ENCODE measurements at regions not wholly inside any gene's neighbourhood (a gene's known extent, or its start where the extent isn't known, plus 50 kb on each side); places are given as distances from the start of the nearest gene placed in this dataset.

DNA sequence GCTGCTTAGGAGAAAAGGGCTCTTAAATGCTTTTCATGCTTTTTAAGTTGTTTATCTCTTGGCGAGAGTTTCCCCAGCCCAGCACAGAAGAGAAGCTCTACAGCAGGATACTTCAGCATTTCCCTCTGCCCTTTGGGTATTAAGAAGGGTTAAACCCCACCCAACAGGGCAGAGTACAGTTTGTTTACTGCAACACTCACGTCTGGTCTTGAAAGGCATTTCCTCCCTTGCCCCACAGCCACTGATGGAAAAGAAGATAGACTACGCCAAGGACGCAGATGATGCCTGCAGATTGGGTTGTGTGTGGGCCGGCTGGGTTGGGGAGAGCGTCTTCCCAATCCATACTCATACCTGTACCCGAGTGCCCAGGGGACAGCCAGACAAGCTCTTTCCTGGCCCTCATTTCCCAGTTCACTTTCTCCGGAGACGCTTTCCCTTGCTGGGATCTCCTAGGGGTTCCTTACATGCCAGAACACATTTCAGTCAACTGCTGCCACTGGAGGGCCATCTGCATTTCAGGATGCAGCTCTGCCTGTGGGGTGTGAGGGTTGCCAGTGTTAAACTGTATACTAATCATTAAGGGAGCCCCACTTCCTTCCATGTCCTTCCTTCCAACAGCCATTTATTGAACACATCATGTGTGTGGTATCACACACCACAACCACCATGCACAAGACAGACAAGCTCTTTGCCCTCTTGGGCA lies 96.5 kb upstream of the DHX15 start:
- H3K27ac Mint-ChIP-seq: no peak overlapping the region
- peaks cover 9% of the 10 kb centered on the region for H3K9me3 Mint-ChIP-seq
- no peak for DNase-seq
- TF ChIP-seq, protein P1, sequence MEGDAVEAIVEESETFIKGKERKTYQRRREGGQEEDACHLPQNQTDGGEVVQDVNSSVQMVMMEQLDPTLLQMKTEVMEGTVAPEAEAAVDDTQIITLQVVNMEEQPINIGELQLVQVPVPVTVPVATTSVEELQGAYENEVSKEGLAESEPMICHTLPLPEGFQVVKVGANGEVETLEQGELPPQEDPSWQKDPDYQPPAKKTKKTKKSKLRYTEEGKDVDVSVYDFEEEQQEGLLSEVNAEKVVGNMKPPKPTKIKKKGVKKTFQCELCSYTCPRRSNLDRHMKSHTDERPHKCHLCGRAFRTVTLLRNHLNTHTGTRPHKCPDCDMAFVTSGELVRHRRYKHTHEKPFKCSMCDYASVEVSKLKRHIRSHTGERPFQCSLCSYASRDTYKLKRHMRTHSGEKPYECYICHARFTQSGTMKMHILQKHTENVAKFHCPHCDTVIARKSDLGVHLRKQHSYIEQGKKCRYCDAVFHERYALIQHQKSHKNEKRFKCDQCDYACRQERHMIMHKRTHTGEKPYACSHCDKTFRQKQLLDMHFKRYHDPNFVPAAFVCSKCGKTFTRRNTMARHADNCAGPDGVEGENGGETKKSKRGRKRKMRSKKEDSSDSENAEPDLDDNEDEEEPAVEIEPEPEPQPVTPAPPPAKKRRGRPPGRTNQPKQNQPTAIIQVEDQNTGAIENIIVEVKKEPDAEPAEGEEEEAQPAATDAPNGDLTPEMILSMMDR (IDR thresholded peaks at IDR 0.05): no peak
- no peak overlapping the region for H3K4me3 Mint-ChIP-seq
- H3K4me1 Mint-ChIP-seq: no peaks in the 10 kb centered on the region
- H3K36me3 Mint-ChIP-seq (ENCODE audit: low read depth): no peaks in the 10 kb centered on the region
- peaks cover 10% of the 10 kb centered on the region for H3K27me3 Mint-ChIP-seq (ENCODE audit: low read depth, poor library complexity)

- H3K4me1 Mint-ChIP-seq: peaks cover 6% of the 10 kb centered on the region
- TF ChIP-seq, protein P1 (IDR thresholded peaks at IDR 0.05): no peak
- no peak overlapping the region for H3K4me3 Mint-ChIP-seq
- H3K9me3 Mint-ChIP-seq: no peaks in the 10 kb centered on the region
- DNase-seq: no peak
- H3K27me3 Mint-ChIP-seq (ENCODE audit: low read depth, poor library complexity): peaks cover 10% of the 10 kb centered on the region
- no peak overlapping the region for H3K27ac Mint-ChIP-seq
- H3K36me3 Mint-ChIP-seq (ENCODE audit: low read depth): no peaks in the 10 kb centered on the region
Measured at GRCh38 chr4:24683116-24683515, 98.8 kb upstream of the DHX15 start.

DNA sequence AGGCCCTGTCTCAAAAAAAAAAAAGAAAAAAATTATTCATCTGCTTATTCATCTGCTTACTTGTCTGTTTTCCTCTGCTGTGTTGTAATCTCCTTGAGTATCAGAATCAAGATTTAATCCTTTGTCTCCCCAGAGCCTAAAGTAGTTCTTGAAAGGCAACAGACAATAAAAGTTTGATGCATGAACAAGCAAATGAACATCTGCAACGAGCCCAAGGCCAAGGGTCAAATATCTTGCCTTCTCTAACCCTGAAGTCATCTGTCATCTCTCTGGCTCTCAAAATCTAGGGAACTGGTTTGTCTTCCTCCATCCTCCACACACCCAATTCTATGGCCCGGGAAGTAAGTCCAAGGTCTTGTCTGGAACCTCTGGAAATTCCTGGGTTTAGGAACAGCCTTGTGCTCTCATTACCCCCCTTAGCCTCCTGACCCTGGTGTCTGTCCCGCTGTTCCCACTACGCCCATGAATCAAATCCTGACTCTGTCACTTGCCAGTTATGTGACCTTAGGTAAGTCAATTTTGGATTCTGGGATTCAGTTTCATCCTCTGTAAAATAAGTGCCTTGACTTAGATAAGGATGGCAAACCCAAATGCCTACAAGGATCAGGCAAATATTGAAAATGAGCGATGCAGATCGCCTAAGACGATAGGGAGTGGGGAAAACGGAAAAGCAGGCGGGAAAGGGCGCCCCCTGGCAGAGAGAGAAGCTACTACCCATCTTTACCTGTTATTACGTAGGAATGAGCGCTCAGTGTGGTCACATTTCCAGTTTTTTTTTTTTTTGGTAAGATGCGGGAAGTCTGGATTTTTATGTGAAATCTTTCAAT lies 102.7 kb upstream of the DHX15 start:
- H3K4me1 Mint-ChIP-seq: peaks cover 6% of the 10 kb centered on the region
- no peaks in the 10 kb centered on the region for H3K9me3 Mint-ChIP-seq
- H3K27ac Mint-ChIP-seq: no peak overlapping the region
- no peaks in the 10 kb centered on the region for H3K36me3 Mint-ChIP-seq (ENCODE audit: low read depth)
- H3K4me3 Mint-ChIP-seq: no peak overlapping the region
- TF ChIP-seq, protein P1 (IDR thresholded peaks at IDR 0.05): peak; percentile 60
- peak; percentile 55 for DNase-seq
- peaks cover 13% of the 10 kb centered on the region for H3K27me3 Mint-ChIP-seq (ENCODE audit: low read depth, poor library complexity)

DNA sequence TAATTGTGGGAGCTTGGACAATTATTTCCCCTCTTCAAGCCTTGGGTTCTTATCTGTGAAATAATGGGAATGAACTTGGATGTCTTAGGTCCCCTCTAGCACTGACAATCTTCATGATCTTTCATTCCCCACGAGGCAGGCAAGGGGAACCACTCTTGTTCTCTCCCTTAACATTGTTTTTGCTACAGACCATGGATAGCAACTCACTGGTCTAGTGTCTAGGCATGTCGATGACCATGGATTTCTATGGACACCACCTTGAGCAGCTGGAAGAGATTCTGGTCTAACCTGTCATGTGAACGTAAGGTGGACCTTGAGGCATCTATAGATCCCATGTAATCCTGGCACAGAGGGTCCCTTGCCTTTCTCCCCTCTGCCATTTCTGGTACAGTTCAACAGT lies 104.1 kb upstream of the DHX15 start:
- H3K4me1 Mint-ChIP-seq: peaks cover 6% of the 10 kb centered on the region
- peaks cover 4% of the 10 kb centered on the region for H3K36me3 Mint-ChIP-seq (ENCODE audit: low read depth)
- DNase-seq: no peak
- TF ChIP-seq, protein P1 (IDR thresholded peaks at IDR 0.05): no peak
- H3K9me3 Mint-ChIP-seq: peaks cover 8% of the 10 kb centered on the region
- no peak overlapping the region for H3K4me3 Mint-ChIP-seq
- no peak overlapping the region for H3K27ac Mint-ChIP-seq
- peaks cover 13% of the 10 kb centered on the region for H3K27me3 Mint-ChIP-seq (ENCODE audit: low read depth, poor library complexity)

- Mint-ChIP-seq H3K27ac (no peak overlapping the region), H3K9me3 (peaks cover 14% of the 10 kb centered on the region), H3K4me1 (peaks cover 6% of the 10 kb centered on the region), H3K36me3 (ENCODE audit: low read depth) (peaks cover 8% of the 10 kb centered on the region), H3K27me3 (ENCODE audit: low read depth, poor library complexity) (peaks cover 13% of the 10 kb centered on the region), H3K4me3 (no peak overlapping the region)
- TF ChIP-seq, protein P1 (IDR thresholded peaks at IDR 0.05): no peak
- DNase-seq: no peak
Measured at GRCh38 chr4:24689212-24689611, 104.9 kb upstream of the DHX15 start.

Measured in nephron progenitor cell (in vitro differentiated cells).